ENCODE measurements at regions not wholly inside any gene's neighbourhood (a gene's known extent, or its start where the extent isn't known, plus 50 kb on each side); places are given as distances from the start of the nearest gene placed in this dataset.

DNA sequence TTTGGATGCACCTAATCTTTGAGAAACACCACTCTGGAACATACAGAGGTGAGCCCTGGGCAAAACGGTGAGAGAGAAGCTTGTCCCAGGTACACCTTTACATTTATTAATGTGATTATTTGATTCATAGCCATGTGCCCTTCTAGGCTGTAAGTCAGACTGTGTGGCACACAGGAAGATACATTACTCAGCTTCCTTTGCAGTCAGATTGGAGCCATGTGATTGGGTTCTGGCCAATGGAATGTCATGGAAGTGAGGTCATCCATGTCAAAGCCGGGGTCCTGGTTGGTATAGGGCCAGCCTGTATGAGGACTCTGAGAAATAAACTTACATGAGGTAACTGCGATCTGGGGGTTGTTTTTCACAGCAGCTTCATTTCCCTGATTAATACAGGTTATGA lies 106.8 kb upstream of the CD180 start:
- TF ChIP-seq, protein P1, sequence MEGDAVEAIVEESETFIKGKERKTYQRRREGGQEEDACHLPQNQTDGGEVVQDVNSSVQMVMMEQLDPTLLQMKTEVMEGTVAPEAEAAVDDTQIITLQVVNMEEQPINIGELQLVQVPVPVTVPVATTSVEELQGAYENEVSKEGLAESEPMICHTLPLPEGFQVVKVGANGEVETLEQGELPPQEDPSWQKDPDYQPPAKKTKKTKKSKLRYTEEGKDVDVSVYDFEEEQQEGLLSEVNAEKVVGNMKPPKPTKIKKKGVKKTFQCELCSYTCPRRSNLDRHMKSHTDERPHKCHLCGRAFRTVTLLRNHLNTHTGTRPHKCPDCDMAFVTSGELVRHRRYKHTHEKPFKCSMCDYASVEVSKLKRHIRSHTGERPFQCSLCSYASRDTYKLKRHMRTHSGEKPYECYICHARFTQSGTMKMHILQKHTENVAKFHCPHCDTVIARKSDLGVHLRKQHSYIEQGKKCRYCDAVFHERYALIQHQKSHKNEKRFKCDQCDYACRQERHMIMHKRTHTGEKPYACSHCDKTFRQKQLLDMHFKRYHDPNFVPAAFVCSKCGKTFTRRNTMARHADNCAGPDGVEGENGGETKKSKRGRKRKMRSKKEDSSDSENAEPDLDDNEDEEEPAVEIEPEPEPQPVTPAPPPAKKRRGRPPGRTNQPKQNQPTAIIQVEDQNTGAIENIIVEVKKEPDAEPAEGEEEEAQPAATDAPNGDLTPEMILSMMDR (IDR thresholded peaks at IDR 0.05) = no peak
- TF ChIP-seq, protein P2, sequence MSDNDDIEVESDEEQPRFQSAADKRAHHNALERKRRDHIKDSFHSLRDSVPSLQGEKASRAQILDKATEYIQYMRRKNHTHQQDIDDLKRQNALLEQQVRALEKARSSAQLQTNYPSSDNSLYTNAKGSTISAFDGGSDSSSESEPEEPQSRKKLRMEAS (IDR thresholded peaks at IDR 0.05) = no peak
- no peak for TF ChIP-seq SREBF2 (IDR thresholded peaks at IDR 0.05)
- TF ChIP-seq RFX5 (IDR thresholded peaks at IDR 0.05) = no peak
- TF ChIP-seq GATA3 (IDR thresholded peaks at IDR 0.05; ENCODE audit: borderline replicate concordance) = no peak
- TF ChIP-seq HDAC2 (IDR thresholded peaks at IDR 0.05) = no peak
- TF ChIP-seq, protein P3, sequence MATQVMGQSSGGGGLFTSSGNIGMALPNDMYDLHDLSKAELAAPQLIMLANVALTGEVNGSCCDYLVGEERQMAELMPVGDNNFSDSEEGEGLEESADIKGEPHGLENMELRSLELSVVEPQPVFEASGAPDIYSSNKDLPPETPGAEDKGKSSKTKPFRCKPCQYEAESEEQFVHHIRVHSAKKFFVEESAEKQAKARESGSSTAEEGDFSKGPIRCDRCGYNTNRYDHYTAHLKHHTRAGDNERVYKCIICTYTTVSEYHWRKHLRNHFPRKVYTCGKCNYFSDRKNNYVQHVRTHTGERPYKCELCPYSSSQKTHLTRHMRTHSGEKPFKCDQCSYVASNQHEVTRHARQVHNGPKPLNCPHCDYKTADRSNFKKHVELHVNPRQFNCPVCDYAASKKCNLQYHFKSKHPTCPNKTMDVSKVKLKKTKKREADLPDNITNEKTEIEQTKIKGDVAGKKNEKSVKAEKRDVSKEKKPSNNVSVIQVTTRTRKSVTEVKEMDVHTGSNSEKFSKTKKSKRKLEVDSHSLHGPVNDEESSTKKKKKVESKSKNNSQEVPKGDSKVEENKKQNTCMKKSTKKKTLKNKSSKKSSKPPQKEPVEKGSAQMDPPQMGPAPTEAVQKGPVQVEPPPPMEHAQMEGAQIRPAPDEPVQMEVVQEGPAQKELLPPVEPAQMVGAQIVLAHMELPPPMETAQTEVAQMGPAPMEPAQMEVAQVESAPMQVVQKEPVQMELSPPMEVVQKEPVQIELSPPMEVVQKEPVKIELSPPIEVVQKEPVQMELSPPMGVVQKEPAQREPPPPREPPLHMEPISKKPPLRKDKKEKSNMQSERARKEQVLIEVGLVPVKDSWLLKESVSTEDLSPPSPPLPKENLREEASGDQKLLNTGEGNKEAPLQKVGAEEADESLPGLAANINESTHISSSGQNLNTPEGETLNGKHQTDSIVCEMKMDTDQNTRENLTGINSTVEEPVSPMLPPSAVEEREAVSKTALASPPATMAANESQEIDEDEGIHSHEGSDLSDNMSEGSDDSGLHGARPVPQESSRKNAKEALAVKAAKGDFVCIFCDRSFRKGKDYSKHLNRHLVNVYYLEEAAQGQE (IDR thresholded peaks at IDR 0.05) = no peak
- TF ChIP-seq, protein P4, sequence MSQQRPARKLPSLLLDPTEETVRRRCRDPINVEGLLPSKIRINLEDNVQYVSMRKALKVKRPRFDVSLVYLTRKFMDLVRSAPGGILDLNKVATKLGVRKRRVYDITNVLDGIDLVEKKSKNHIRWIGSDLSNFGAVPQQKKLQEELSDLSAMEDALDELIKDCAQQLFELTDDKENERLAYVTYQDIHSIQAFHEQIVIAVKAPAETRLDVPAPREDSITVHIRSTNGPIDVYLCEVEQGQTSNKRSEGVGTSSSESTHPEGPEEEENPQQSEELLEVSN (IDR thresholded peaks at IDR 0.05; ENCODE audit: borderline replicate concordance, low read depth) = no peak
- no peak for TF ChIP-seq JUNB (IDR thresholded peaks at IDR 0.05)
- TF ChIP-seq PHF8 (IDR thresholded peaks at IDR 0.05; ENCODE audit: borderline replicate concordance, low read depth) = no peak
- TF ChIP-seq ESRRA (IDR thresholded peaks at IDR 0.05; ENCODE audit: borderline replicate concordance, low read length) = no peak
- TF ChIP-seq RCOR1 (IDR thresholded peaks at IDR 0.05; ENCODE audit: low read depth, low read length) = no peak
- TF ChIP-seq CEBPB (IDR thresholded peaks at IDR 0.05) = no peak
- no peak for TF ChIP-seq POLR2A (IDR thresholded peaks at IDR 0.05; ENCODE audit: low read length)
